Stomach (tissue), 4 donors: ENCODE measurements at regions not wholly inside any gene's neighbourhood (a gene's known extent, or its start where the extent isn't known, plus 50 kb on each side); places are given as distances from the start of the nearest gene placed in this dataset.

Source experiments
- CTCF ChIP-seq, 7 experiments: fragments of 450-650 bp in 4 of 7; fragments of 200-600 bp in 3 of 7; sonication (generic) in 3 of 7; IDR thresholded peaks; one replicate each; pipeline ENCODE4 v1.5.1; 2016 to 2019; ENCODE audit warnings: antibody characterized with exemption in 7 of 7, control low read depth in 2 of 7, mild to moderate bottlenecking in 1 of 7
- EP300 ChIP-seq: sonication (generic); formaldehyde crosslinking; IDR thresholded peaks from one replicate; pipeline ENCODE4 v1.6.1; 2017; ENCODE audit warnings: antibody characterized with exemption
- POLR2A ChIP-seq, 4 donors: fragments of 450-650 bp; IDR thresholded peaks; one replicate each; pipeline ENCODE4 v1.6.1; 2016; ENCODE audit warnings: antibody characterized with exemption in 4 of 4, control low read depth in 2 of 4, mild to moderate bottlenecking in 1 of 4, moderate library complexity in 1 of 4
- POLR2AphosphoS5 ChIP-seq, 3 donors: sonication (generic); formaldehyde crosslinking; IDR thresholded peaks; one replicate each; pipeline ENCODE4 v1.6.1; 2016; ENCODE audit warnings: antibody characterized with exemption in 3 of 3

- TF ChIP-seq CTCF (IDR thresholded peaks at IDR 0.05) (no peak), POLR2A (IDR thresholded peaks at IDR 0.05) (no peak), POLR2AphosphoS5 (IDR thresholded peaks at IDR 0.05) (no peak), EP300 (no peak)
Observed at GRCh38 chr12:92304371-92305055, 158.9 kb upstream of the BTG1 start.
